ENCODE measurements at regions not wholly inside any gene's neighbourhood (a gene's known extent, or its start where the extent isn't known, plus 50 kb on each side); places are given as distances from the start of the nearest gene placed in this dataset.
A peak's percentile ranks its signal among the peaks of the same experiment; 100 is the strongest.

GRCh38 chr6:109262261-109262660 is 120.0 kb downstream of the CD164 start:
- H3K4me3 ChIP-seq = no peak overlapping the region
- H3K36me3 ChIP-seq = no peaks in the 10 kb centered on the region
- H3K9me3 ChIP-seq (ENCODE audit: low read depth) = no peaks in the 10 kb centered on the region
- no peaks in the 10 kb centered on the region for H3K4me1 ChIP-seq (ENCODE audit: low read depth)
- H3K27me3 ChIP-seq = no peaks in the 10 kb centered on the region
- no peak for DNase-seq (ENCODE audit: low read depth in 1 of 2, low spot score in 1 of 2)
- H3K27ac ChIP-seq = no peak overlapping the region
- TF ChIP-seq CTCF (IDR thresholded peaks at IDR 0.05; ENCODE audit: low read depth, low read length) = no peak

GRCh38 chr6:109261811-109262210 is 120.5 kb downstream of the CD164 start:
- TF ChIP-seq CTCF (IDR thresholded peaks at IDR 0.05; ENCODE audit: low read depth, low read length) = no peak
- Histone ChIP-seq H3K4me3 (no peak overlapping the region), H3K9me3 (ENCODE audit: low read depth) (no peaks in the 10 kb centered on the region), H3K27me3 (no peaks in the 10 kb centered on the region), H3K4me1 (ENCODE audit: low read depth) (no peaks in the 10 kb centered on the region), H3K27ac (no peak overlapping the region), H3K36me3 (no peaks in the 10 kb centered on the region)
- DNase-seq (ENCODE audit: low read depth in 1 of 2, low spot score in 1 of 2) = no peak

- no peak for TF ChIP-seq CTCF (IDR thresholded peaks at IDR 0.05; ENCODE audit: low read depth, low read length)
- no peaks in the 10 kb centered on the region for H3K4me1 ChIP-seq (ENCODE audit: low read depth)
- H3K27ac ChIP-seq = no peak overlapping the region
- H3K4me3 ChIP-seq = no peak overlapping the region
- H3K36me3 ChIP-seq = no peaks in the 10 kb centered on the region
- DNase-seq (ENCODE audit: low read depth in 1 of 2, low spot score in 1 of 2) = no peak
- H3K27me3 ChIP-seq = no peaks in the 10 kb centered on the region
- H3K9me3 ChIP-seq (ENCODE audit: low read depth) = no peaks in the 10 kb centered on the region
Measured at GRCh38 chr6:109260701-109261100, 121.6 kb downstream of the CD164 start.

GRCh38 chr6:109260126-109260525 is 122.1 kb downstream of the CD164 start:
- Histone ChIP-seq H3K36me3 (no peaks in the 10 kb centered on the region), H3K27me3 (no peaks in the 10 kb centered on the region)

GRCh38 chr6:109258129-109258528 is 124.1 kb downstream of the CD164 start:
- Histone ChIP-seq H3K36me3 (no peaks in the 10 kb centered on the region), H3K4me1 (ENCODE audit: low read depth) (no peaks in the 10 kb centered on the region), H3K9me3 (ENCODE audit: low read depth) (no peaks in the 10 kb centered on the region), H3K27me3 (no peaks in the 10 kb centered on the region), H3K27ac (no peak overlapping the region), H3K4me3 (no peak overlapping the region)
- DNase-seq (ENCODE audit: low read depth in 1 of 2, low spot score in 1 of 2) = no peak
- no peak for TF ChIP-seq CTCF (IDR thresholded peaks at IDR 0.05; ENCODE audit: low read depth, low read length)

More at GRCh38 chr6:109260126-109260525, 122.1 kb downstream of the CD164 start:
- no peak for TF ChIP-seq CTCF (IDR thresholded peaks at IDR 0.05; ENCODE audit: low read depth, low read length)
- Histone ChIP-seq H3K9me3 (ENCODE audit: low read depth) (no peaks in the 10 kb centered on the region), H3K27ac (no peak overlapping the region), H3K4me1 (ENCODE audit: low read depth) (no peaks in the 10 kb centered on the region), H3K4me3 (no peak overlapping the region)
- peak in 1 of 2 donors; percentile 21 for DNase-seq (ENCODE audit: low read depth in 1 of 2, low spot score in 1 of 2)

- TF ChIP-seq CTCF (IDR thresholded peaks at IDR 0.05; ENCODE audit: low read depth, low read length) = no peak
Measured at GRCh38 chr6:109257494-109257893, 124.8 kb downstream of the CD164 start.

More at GRCh38 chr6:109257494-109257893, 124.8 kb downstream of the CD164 start:
- no peak for DNase-seq (ENCODE audit: low read depth in 1 of 2, low spot score in 1 of 2)
- no peaks in the 10 kb centered on the region for H3K9me3 ChIP-seq (ENCODE audit: low read depth)
- no peaks in the 10 kb centered on the region for H3K27me3 ChIP-seq
- H3K27ac ChIP-seq = no peak overlapping the region
- H3K4me1 ChIP-seq (ENCODE audit: low read depth) = no peaks in the 10 kb centered on the region
- no peaks in the 10 kb centered on the region for H3K36me3 ChIP-seq
- H3K4me3 ChIP-seq = no peak overlapping the region

All from cardiac muscle cell (in vitro differentiated cells and primary cell).